NCI-H1436 treated with DMSO at 0.1 percent for 48 hours (cell line): ENCODE measurements at regions not wholly inside any gene's neighbourhood (a gene's known extent, or its start where the extent isn't known, plus 50 kb on each side); places are given as distances from the start of the nearest gene placed in this dataset.

Experiments used
- DNase-seq: peaks from one replicate; lab custom pipeline; 2025; lab: John Stamatoyannopoulos, UW

DNA sequence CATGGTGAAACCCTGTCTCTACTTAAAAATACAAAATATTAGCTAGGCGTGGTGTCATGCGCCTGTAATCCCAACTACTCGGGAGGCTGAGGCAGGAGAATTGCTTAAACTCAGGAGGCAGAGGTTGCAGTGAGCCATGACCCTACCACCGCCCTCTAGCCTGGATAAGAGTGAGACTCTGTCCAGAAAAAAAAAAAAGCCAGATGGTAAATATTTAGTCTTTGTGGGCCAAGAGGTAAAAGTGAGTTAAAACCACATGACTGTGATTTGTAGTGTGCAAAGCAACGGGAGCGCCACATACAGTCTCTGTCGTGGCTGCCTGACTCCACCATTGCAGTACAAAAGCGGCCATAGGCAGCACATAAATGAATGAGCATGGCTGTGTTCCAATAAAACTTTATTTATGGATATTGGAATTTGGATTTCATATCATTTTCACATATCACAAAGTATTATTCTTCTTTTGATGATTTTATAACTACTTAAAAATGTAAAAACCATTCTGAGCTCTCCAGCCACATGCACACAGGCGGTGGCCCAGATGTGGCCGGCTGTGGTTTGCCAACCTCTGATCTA, 51.8 kb upstream of the CASZ1 start:
- DNase-seq = no peak

DNA sequence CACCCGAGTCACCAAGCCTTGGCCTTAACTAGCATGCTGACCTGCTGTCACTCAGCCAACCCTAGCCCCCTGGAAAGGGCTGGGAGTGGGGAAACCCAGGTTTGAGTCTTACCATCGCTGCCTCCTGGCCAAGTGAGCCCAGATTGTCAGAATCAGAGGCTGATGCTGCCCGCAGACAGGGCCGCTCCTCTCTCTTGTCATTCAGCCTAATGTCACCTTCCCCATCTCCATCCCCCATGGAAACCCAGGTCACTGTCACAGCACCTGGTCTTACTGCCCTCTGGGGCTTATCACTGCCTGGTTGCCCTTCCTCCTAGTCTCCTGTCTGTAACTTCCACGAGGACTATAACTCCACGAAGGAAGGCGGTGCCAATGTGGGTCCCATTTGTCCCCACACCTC, 53.6 kb upstream of the CASZ1 start:
- no peak for DNase-seq

- DNase-seq = no peak
Observed at GRCh38 chr1:10851024-10852013, 54.9 kb upstream of the CASZ1 start.

DNA sequence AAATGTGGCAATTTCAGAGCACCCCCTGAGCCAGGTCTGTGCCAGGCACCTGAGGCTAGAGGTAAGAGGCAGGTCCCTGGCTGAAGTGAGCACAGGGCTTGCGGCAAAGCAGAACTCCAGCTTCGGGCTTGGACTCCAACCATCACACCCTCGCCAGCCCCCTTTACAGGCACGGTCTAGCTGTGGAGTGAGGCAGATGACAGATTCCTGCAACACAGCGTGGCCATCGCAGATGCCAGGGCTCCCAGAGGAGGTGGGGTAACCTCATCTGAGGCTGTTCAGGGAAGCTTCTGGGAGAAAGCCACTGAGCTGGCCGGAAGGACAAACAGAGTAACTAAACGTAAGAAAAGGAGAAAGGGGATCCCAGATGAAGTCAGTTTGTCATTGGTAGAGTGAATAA, 55.6 kb upstream of the CASZ1 start:
- DNase-seq = no peak

DNA sequence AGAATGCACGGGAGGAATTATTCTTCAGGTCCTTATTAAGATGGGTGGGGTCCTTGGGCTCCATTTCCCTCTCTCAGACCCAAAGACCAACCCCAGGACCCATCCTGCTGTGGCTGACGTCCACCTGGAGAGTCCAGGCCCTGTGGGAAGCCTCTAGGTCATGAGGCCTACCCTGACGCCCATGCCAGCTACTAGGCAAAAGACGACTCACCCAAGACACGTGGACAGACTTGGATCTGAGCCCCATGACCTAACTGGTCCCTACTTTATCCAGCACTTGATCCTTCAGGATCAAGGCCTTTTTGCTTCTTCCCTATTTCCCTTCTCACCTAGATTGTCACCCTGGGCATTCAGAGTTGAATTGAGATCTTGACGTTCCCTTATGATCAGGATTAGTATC, 56.0 kb upstream of the CASZ1 start:
- DNase-seq = no peak

DNA sequence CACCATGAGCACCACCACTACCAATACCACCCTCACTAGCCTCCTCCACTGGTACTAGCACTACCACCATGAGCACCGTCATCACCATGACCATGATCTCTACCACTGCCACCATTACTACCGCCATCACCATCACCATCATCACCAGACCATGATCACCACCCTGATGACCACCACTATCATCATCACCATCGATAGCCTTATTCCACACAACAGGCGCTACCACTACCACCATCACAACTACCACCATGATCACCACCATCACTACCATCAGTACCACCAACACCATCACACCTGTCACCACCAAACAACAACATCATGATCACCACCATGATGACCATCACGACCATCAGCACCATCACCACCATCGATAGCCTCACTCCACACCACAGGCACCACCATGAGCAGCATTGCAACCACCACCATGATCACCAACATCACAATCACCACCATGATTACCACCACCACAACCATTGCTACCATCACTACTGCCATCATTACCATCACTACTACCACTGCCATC, 56.6 kb upstream of the CASZ1 start:
- no peak for DNase-seq

GRCh38 chr1:10853701-10854100, 57.3 kb upstream of the CASZ1 start:
- DNase-seq = no peak

- DNase-seq = no peak
Observed at GRCh38 chr1:10854856-10855459, 58.5 kb upstream of the CASZ1 start.

DNA sequence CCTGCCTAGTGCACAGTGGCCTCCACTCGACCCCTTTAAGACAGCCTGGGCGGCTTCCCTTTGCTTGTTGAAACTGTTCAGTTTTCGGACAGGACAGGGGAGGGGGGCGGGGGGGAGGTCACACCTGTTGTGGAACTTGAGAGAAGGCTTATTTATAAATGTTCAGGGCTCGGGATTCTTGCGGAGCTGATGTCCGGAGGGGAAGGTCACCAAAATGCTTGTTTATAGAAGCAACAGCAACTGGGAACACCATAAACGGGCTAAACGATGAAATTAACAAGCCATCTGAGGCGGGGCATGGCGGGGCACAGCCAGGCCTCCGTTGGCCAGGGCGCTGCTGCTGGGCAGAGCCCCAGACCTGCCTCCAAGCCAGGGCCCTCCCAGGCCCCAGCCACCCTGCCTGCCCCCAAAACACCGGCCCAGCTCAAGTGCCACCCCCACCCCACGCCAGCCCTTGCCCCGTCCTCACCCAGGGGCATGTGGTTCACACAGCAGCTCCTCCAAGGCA, 59.8 kb upstream of the CASZ1 start:
- no peak for DNase-seq

- no peak for DNase-seq
Observed at GRCh38 chr1:10856863-10857598, 60.6 kb upstream of the CASZ1 start.

GRCh38 chr1:10857687-10858086, 61.2 kb upstream of the CASZ1 start:
- DNase-seq = no peak

GRCh38 chr1:10860218-10860617, 63.8 kb upstream of the CASZ1 start:
- no peak for DNase-seq

GRCh38 chr1:10860682-10861081, 64.2 kb upstream of the CASZ1 start:
- no peak for DNase-seq

DNA sequence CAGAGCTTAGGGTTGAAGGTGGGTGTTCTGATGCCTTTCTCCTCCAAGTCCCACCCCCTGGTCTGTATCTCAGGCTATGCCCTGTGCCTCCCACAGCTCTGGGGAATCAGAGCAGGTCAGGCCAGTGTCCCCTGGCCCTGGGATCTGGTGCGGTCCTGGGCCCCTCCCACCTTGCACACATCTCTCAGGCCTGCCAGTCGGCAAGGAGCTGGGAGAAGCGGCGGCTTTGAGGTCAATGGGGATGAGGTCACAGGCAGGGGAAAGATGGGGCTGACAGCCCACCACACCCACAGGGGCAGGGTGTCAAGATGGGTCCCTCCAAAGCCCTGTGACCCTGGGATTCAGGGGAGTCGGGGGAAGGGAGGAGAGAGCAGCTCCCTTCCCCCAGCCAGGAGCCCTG, 65.4 kb upstream of the CASZ1 start:
- DNase-seq = no peak

GRCh38 chr1:10862743-10863335, 66.4 kb upstream of the CASZ1 start:
- DNase-seq = no peak

- no peak for DNase-seq
Observed at GRCh38 chr1:10863886-10864285, 67.4 kb upstream of the CASZ1 start.

DNA sequence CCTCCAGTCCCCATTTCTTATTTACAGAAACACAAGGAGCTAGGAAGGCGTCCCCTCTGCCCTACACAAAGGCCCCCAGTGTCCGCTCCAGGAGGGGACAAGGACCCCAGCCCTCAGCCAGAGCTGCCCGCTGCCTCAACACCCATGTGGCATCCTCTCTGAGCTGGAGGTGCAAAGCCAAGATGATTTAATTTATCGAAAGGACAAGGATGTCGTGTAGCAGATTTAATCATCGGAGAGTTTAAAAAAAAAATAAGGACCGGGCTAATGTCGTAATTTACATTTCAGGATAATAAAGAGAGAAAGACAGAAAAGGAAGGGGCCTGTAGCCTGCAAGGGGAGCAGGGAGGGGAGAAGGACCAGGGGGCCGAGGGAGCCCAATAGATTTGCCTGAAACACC, 68.3 kb upstream of the CASZ1 start:
- DNase-seq = no peak

- no peak for DNase-seq
Observed at GRCh38 chr1:10865518-10866320, 69.3 kb upstream of the CASZ1 start.

DNA sequence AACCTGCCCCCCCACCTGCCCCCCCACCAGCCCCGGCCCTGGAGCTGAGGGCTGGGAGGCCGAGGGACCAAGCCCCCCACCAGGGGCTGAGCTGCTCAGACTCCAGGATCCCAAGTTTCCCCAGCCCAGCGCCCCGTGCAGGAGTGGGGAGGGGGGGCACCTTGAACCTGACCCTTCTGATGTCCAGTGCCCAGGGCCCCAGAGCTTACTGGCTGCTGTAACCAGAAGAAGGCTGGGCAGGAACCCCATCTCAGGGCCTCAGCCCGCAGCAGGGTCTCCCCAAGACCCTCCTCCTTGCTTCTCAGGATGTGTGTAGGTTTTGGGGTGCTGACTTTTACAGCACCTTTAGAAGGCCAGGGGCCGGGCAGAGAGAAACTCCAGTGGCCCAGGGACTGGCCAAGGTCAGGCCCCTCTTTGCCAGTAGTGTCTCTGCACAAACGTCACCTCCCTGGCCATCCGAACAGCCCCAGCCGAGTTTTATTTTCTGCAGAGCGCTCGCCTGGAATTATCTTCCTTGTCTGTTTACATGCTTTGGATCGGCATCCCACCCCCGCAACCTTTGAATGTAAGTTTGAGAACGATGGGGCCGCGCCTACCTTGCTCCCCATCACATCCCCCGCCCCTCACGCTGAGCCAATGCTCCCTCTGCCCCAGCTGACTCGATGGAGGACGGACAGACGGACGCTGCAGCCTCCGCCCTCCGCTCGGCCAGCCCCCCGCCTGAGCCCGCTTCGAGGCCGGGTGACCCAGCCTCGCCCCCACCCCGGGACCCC, 70.1 kb upstream of the CASZ1 start:
- DNase-seq = no peak

- DNase-seq = no peak
Observed at GRCh38 chr1:10867138-10867721, 70.8 kb upstream of the CASZ1 start.
